ENCODE measurements at regions not wholly inside any gene's neighbourhood (a gene's known extent, or its start where the extent isn't known, plus 50 kb on each side); places are given as distances from the start of the nearest gene placed in this dataset.

DNA sequence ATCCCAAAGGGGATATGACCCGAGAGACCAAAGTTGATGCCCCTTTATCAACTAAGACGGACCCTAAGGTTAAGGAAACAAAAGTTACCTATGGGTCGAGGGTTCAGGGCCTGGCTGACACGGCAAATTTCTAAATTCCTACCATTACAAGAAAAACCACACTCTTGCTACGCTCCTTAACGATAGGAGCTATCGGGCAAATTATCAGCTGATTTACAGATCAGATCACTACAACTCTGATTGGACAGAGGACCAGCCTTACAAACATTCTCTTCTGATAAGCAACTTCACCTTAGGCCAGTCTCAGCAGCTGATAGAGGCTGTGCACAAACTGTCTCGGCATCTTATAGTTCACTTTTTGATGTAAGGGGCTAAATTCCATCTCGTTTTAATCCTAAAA lies 117.9 kb downstream of the KCTD15 start:
- no peaks in the 10 kb centered on the region for H3K36me3 ChIP-seq (ENCODE audit: insufficient read depth, low read length)
- no peaks in the 10 kb centered on the region for H3K79me2 ChIP-seq (ENCODE audit: control insufficient read depth, insufficient read depth, low read length, unreplicated experiment)
- no peak overlapping the region for H2AFZ ChIP-seq (ENCODE audit: low read length, unreplicated experiment)
- no peak overlapping the region for H3K4me3 ChIP-seq (ENCODE audit: low read depth, low read length)
- H3K4me1 ChIP-seq (ENCODE audit: control insufficient read depth, insufficient read depth, low read length, unreplicated experiment), result no peaks in the 10 kb centered on the region
- peaks cover 6% of the 10 kb centered on the region; the same call in 1 of the 2 replicates for H3K27me3 ChIP-seq (ENCODE audit: insufficient read depth, low read length)
- no peak overlapping the region for H3K27ac ChIP-seq (ENCODE audit: low read depth, low read length)

DNA sequence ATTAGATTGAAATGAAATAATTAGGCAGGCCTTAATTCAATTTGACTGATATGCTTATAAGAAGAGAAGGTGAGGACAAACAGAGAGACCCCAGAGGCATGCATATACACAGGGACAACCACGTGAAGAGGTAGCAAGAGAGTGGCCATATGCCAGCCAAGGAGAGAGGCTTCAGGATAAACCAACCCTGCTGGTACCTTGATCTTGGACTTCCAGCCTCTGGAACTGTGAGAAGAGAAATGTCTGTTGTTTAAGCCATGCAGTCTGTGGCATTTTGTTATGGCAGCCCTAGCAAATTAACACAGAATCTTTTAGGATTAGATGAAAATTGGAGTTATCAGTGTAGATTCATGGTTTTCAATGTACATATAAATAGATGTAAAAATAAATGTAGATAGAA lies 120.1 kb downstream of the KCTD15 start:
- Histone ChIP-seq H3K36me3 (ENCODE audit: insufficient read depth, low read length) (no peaks in the 10 kb centered on the region), H2AFZ (ENCODE audit: low read length, unreplicated experiment) (no peak overlapping the region), H3K79me2 (ENCODE audit: control insufficient read depth, insufficient read depth, low read length, unreplicated experiment) (no peaks in the 10 kb centered on the region), H3K27me3 (ENCODE audit: insufficient read depth, low read length) (peaks cover 6% of the 10 kb centered on the region; the same call in 1 of the 2 replicates), H3K4me1 (ENCODE audit: control insufficient read depth, insufficient read depth, low read length, unreplicated experiment) (no peaks in the 10 kb centered on the region), H3K4me3 (ENCODE audit: low read depth, low read length) (no peak overlapping the region), H3K27ac (ENCODE audit: low read depth, low read length) (no peak overlapping the region)

DNA sequence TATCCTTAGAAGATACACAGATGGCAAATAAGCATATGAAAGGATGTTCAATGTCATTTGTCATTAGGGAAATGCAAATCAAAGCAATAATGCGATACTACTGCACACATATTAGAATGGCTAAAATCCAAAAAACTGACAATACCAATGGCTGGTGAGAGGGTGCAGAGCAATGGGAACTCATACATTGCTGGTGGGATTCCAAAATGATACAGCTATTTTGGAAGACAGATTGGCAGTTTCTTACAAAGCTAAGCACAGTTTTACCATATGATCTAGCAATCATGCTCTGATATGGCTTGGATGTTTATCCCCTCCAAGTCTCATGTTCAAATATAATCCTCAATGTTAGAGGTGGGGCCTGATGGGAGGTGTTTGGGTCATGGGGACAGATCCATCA lies 122.6 kb downstream of the KCTD15 start:
- H3K36me3 ChIP-seq (ENCODE audit: insufficient read depth, low read length), result no peaks in the 10 kb centered on the region
- no peak overlapping the region for H3K4me3 ChIP-seq (ENCODE audit: low read depth, low read length)
- no peaks in the 10 kb centered on the region for H3K4me1 ChIP-seq (ENCODE audit: control insufficient read depth, insufficient read depth, low read length, unreplicated experiment)

DNA sequence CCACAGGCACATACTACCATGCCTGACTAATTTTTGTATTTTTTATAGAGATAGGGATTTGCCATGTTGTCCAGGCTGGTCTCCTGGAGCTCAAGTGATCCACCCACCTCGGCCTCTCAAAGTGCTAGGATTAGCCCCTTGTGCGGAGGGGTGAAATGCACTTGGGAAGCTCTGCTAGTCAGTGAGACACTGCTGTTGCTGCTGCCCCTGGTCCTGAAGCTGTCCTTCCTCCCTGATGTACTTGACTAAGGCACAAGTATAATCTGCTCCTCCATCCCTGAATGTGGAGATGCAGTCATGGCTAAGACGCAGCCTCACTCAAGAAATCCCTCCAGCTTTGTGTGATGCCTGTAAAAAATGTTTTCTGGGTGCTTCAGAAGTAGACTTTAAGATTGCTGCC lies 124.5 kb downstream of the KCTD15 start:
- H2AFZ ChIP-seq (ENCODE audit: low read length, unreplicated experiment), result no peak overlapping the region
- H3K36me3 ChIP-seq (ENCODE audit: insufficient read depth, low read length), result no peaks in the 10 kb centered on the region
- no peak overlapping the region for H3K4me3 ChIP-seq (ENCODE audit: low read depth, low read length)
- H3K4me1 ChIP-seq (ENCODE audit: control insufficient read depth, insufficient read depth, low read length, unreplicated experiment), result no peaks in the 10 kb centered on the region
- no peaks in the 10 kb centered on the region for H3K79me2 ChIP-seq (ENCODE audit: control insufficient read depth, insufficient read depth, low read length, unreplicated experiment)
- no peak overlapping the region for H3K27ac ChIP-seq (ENCODE audit: low read depth, low read length)
- H3K27me3 ChIP-seq (ENCODE audit: insufficient read depth, low read length), result peaks cover 6% of the 10 kb centered on the region; the same call in 1 of the 2 replicates

More for the DNA sequence above, 122.6 kb downstream of the KCTD15 start:
- Histone ChIP-seq H3K27ac (ENCODE audit: low read depth, low read length) (no peak overlapping the region), H2AFZ (ENCODE audit: low read length, unreplicated experiment) (no peak overlapping the region), H3K27me3 (ENCODE audit: insufficient read depth, low read length) (peaks cover 6% of the 10 kb centered on the region; the same call in 1 of the 2 replicates), H3K79me2 (ENCODE audit: control insufficient read depth, insufficient read depth, low read length, unreplicated experiment) (no peaks in the 10 kb centered on the region)

DNA sequence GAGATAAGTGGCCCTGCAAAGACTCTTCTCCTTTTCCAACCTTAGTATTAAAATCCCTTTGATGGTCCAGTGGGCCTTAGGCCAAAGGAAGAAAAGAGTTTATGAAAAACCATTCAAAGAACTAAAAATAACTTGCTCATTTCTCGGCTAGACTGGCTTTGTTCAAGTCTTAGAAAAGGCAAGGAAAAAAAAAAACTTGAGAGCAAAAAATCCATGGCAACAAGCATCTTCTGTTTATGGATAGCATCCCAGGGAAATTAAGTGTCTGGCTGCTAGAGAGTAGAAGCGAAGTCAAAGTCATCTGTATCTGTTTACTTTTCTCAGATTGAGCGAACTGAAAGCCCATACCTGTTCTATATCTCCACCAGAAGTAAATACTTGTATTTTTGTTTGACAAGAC lies 129.6 kb downstream of the KCTD15 start:
- peaks cover 10% of the 10 kb centered on the region; the same call in 1 of the 2 replicates for H3K27me3 ChIP-seq (ENCODE audit: insufficient read depth, low read length)
- no peaks in the 10 kb centered on the region for H3K36me3 ChIP-seq (ENCODE audit: insufficient read depth, low read length)
- no peaks in the 10 kb centered on the region for H3K4me1 ChIP-seq (ENCODE audit: control insufficient read depth, insufficient read depth, low read length, unreplicated experiment)
- no peak overlapping the region for H3K27ac ChIP-seq (ENCODE audit: low read depth, low read length)
- no peak overlapping the region for H3K4me3 ChIP-seq (ENCODE audit: low read depth, low read length)
- H2AFZ ChIP-seq (ENCODE audit: low read length, unreplicated experiment), result no peak overlapping the region
- H3K79me2 ChIP-seq (ENCODE audit: control insufficient read depth, insufficient read depth, low read length, unreplicated experiment), result no peaks in the 10 kb centered on the region

DNA sequence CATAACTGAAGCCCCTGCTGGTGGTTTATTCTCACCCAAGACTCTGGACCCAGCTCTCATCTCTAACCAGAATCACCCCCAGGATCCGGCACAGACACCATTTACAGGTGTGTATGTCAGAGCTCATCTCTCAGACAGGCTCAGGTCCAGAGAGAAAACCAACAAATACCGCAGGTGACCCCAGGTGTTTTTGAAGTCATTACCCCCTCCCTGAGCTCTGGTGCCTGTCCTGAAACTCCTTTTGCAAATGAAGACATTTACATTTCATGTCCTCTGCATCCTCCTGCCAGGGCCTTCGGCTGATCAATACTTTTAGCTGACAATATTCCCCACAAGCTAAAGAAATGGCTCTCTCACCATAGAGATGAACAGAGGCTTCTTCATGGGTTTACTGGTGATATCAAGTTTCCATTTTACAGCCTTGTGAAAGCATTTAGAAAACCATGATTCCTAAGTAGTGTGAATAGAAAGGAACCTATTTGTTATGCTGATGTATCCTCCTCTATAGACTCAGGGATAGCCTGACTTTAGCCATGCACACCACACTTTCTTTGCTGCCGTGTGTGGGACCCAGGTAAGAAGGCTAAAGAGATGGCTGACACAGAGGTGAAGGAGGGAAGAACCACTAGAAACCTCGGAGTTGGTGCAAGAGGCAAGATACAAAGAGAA lies 131.3 kb downstream of the KCTD15 start:
- Histone ChIP-seq H3K79me2 (ENCODE audit: control insufficient read depth, insufficient read depth, low read length, unreplicated experiment) (no peaks in the 10 kb centered on the region), H3K4me1 (ENCODE audit: control insufficient read depth, insufficient read depth, low read length, unreplicated experiment) (no peaks in the 10 kb centered on the region), H3K4me3 (ENCODE audit: low read depth, low read length) (no peak overlapping the region), H3K36me3 (ENCODE audit: insufficient read depth, low read length) (no peaks in the 10 kb centered on the region), H3K27ac (ENCODE audit: low read depth, low read length) (no peak overlapping the region), H3K27me3 (ENCODE audit: insufficient read depth, low read length) (peaks cover 15% of the 10 kb centered on the region; the same call in 1 of the 2 replicates), H2AFZ (ENCODE audit: low read length, unreplicated experiment) (no peak overlapping the region)

DNA sequence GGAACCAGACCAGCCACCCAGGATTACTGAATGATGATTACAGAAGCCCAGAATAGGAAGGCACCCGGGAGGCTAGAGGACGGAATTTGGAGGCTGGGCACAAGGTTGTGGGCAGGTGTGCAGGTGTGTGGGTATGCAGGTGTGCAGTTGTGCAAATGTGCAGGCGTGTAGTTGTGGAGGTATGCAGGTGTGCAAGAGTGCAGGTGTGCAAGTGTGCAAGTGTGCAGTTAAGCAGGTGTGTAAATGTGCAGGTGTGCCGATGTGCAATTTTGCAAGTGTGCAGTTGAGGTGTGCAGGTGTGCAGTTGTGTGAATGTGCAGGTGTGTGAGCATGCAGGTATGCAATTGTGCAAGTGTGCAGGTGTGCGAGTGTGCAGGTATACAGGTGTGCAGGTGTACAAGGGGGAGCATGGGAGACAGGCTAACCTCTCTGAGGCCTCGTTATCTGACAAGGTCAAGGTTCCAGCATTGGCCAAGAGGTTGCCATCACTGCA lies 131.8 kb downstream of the KCTD15 start:
- H3K79me2 ChIP-seq (ENCODE audit: control insufficient read depth, insufficient read depth, low read length, unreplicated experiment), result no peaks in the 10 kb centered on the region
- peaks cover 15% of the 10 kb centered on the region; the same call in 1 of the 2 replicates for H3K27me3 ChIP-seq (ENCODE audit: insufficient read depth, low read length)
- no peaks in the 10 kb centered on the region for H3K36me3 ChIP-seq (ENCODE audit: insufficient read depth, low read length)
- H2AFZ ChIP-seq (ENCODE audit: low read length, unreplicated experiment), result no peak overlapping the region
- H3K4me1 ChIP-seq (ENCODE audit: control insufficient read depth, insufficient read depth, low read length, unreplicated experiment), result no peaks in the 10 kb centered on the region
- no peak overlapping the region for H3K27ac ChIP-seq (ENCODE audit: low read depth, low read length)
- H3K4me3 ChIP-seq (ENCODE audit: low read depth, low read length), result no peak overlapping the region

DNA sequence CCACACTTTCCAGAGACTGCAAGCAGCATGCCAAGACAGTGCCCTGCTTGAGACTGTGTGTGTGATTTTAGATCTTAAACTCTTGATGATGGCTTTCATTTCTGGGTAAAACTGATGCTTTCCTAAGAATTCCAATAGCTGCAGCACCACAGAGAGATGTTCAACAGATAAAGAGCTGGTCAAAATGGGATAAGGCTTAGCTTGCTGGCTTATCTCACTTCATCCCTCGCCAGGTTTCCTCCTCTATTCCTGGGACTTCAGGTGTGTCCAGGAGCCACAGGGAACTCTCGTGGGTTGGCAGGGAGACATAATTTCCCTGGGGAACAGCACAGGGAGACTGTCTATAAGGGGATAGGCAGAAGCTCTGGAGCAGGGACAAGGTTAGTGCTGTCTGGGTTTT lies 137.3 kb downstream of the KCTD15 start:
- Histone ChIP-seq H3K4me3 (ENCODE audit: low read depth, low read length) (no peak overlapping the region), H2AFZ (ENCODE audit: low read length, unreplicated experiment) (no peak overlapping the region), H3K4me1 (ENCODE audit: control insufficient read depth, insufficient read depth, low read length, unreplicated experiment) (no peaks in the 10 kb centered on the region), H3K36me3 (ENCODE audit: insufficient read depth, low read length) (no peaks in the 10 kb centered on the region), H3K79me2 (ENCODE audit: control insufficient read depth, insufficient read depth, low read length, unreplicated experiment) (no peaks in the 10 kb centered on the region), H3K27me3 (ENCODE audit: insufficient read depth, low read length) (peaks cover 5% of the 10 kb centered on the region; the same call in 1 of the 2 replicates), H3K27ac (ENCODE audit: low read depth, low read length) (no peak overlapping the region)

DNA sequence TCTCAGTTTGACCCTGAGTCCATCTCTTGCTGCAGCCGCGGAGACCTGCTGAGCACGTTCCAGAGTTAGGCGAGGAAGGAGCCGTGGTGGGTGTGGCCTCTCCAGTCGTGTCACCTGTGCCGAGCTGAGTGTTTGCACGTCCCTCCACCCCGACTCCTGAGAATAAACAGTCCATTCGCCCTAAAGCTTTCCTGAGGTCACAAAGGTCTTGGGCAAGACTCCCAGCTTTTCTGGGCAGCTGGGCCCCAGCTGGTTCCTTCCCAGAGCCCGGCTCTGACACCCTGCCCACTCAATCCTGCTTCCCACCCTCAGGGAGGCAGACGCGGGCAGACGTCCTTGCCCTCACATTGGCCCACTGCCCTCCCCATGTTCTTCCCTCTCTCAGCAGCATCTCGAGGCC lies 142.2 kb downstream of the KCTD15 start:
- Histone ChIP-seq H3K36me3 (ENCODE audit: insufficient read depth, low read length) (no peaks in the 10 kb centered on the region), H3K27ac (ENCODE audit: low read depth, low read length) (no peak overlapping the region), H3K27me3 (ENCODE audit: insufficient read depth, low read length) (no peaks in the 10 kb centered on the region; the same call in 1 of the 2 replicates), H2AFZ (ENCODE audit: low read length, unreplicated experiment) (no peak overlapping the region), H3K4me1 (ENCODE audit: control insufficient read depth, insufficient read depth, low read length, unreplicated experiment) (no peaks in the 10 kb centered on the region), H3K4me3 (ENCODE audit: low read depth, low read length) (no peak overlapping the region), H3K79me2 (ENCODE audit: control insufficient read depth, insufficient read depth, low read length, unreplicated experiment) (no peaks in the 10 kb centered on the region)

DNA sequence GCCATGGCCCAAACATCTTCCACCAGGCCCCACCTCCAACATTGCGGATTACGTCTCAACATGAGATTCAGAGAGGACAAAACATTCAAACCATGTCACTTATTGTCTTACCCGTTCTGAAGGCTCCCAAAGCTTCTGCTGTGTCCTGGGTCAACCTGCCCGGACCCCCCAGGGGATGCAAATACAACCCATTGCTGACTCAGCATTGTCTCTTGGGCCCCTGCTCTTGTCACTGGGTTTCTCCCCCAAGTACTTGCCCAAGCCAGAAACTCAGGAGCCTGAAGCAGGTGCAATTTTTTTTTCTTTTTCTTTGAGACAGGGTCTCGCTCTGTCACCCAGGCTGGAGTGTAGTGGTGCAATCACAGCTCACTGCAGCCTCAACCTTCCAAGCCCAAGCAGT lies 144.5 kb downstream of the KCTD15 start:
- Histone ChIP-seq H3K27me3 (ENCODE audit: insufficient read depth, low read length) (no peaks in the 10 kb centered on the region), H2AFZ (ENCODE audit: low read length, unreplicated experiment) (no peak overlapping the region), H3K79me2 (ENCODE audit: control insufficient read depth, insufficient read depth, low read length, unreplicated experiment) (no peaks in the 10 kb centered on the region)

DNA sequence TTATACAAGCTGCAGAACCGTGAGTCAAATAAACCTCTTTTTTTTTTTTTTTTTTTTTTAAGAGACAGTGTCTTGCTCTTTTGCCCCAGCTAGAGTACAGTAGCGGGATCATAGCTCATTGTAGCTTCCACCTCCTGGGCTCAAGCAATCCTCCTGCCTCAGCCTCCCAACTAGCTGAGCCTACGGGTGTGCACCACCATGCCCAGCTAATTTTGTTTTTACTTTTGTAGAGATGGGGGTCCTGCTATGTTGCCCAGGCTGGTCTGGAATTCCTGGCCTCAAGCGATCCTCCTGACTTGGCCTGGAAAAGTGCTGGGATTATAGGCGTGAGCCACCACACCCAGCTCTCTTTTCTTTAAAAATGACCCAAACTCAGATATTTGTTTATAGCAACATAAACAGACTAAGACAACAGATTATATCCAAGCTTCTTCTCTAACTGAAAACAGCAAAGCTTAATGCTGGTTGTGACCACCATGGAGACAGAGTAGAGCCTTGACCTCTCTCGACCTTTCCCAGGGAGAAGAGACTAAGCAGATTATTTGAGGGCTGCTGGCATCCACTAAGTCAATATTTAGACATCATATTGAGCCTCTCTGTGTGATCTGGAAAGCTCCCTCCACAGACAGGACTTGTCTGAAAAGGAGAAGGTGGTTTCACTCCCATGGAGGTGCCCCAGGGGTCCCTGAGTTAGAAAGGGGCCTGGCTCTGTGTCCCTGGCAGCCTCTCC lies 150.0 kb downstream of the KCTD15 start:
- H3K79me2 ChIP-seq (ENCODE audit: control insufficient read depth, insufficient read depth, low read length, unreplicated experiment), result no peaks in the 10 kb centered on the region
- no peak overlapping the region for H3K4me3 ChIP-seq (ENCODE audit: low read depth, low read length)
- H3K27ac ChIP-seq (ENCODE audit: low read depth, low read length), result no peak overlapping the region
- no peak overlapping the region for H2AFZ ChIP-seq (ENCODE audit: low read length, unreplicated experiment)
- no peaks in the 10 kb centered on the region for H3K4me1 ChIP-seq (ENCODE audit: control insufficient read depth, insufficient read depth, low read length, unreplicated experiment)
- H3K36me3 ChIP-seq (ENCODE audit: insufficient read depth, low read length), result no peaks in the 10 kb centered on the region
- peaks cover 11% of the 10 kb centered on the region; the same call in 1 of the 2 replicates for H3K27me3 ChIP-seq (ENCODE audit: insufficient read depth, low read length)

More for the DNA sequence above, 144.5 kb downstream of the KCTD15 start:
- no peaks in the 10 kb centered on the region for H3K36me3 ChIP-seq (ENCODE audit: insufficient read depth, low read length)
- H3K27ac ChIP-seq (ENCODE audit: low read depth, low read length), result no peak overlapping the region
- H3K4me1 ChIP-seq (ENCODE audit: control insufficient read depth, insufficient read depth, low read length, unreplicated experiment), result no peaks in the 10 kb centered on the region
- H3K4me3 ChIP-seq (ENCODE audit: low read depth, low read length), result no peak overlapping the region
